ENCODE measurements at regions not wholly inside any gene's neighbourhood (a gene's known extent, or its start where the extent isn't known, plus 50 kb on each side); places are given as distances from the start of the nearest gene placed in this dataset.

GRCh38 chr1:86207323-86207722 lies 50.8 kb upstream of the COL24A1 start:
- TF ChIP-seq CTCF (IDR thresholded peaks at IDR 0.05; ENCODE audit: borderline replicate concordance) = no peak
- no peaks in the 10 kb centered on the region for H3K27me3 ChIP-seq (ENCODE audit: low read depth)
- H3K4me1 ChIP-seq = no peaks in the 10 kb centered on the region
- H3K36me3 ChIP-seq = no peaks in the 10 kb centered on the region
- DNase-seq = peak; percentile 20
- H3K9me3 ChIP-seq (replicated peaks) = peaks cover 6% of the 10 kb centered on the region
- intact Hi-C loops (cut with micrococcal nuclease) = no loop called here
- H3K27ac ChIP-seq (replicated peaks) = no peak overlapping the region
- no peak overlapping the region for H3K4me3 ChIP-seq

Measured in left ventricle myocardium inferior (tissue), 1 donor.